ENCODE measurements at regions not wholly inside any gene's neighbourhood (a gene's known extent, or its start where the extent isn't known, plus 50 kb on each side); places are given as distances from the start of the nearest gene placed in this dataset.

GRCh38 chr5:119792161-119792799, 162.9 kb downstream of the FAM170A start:
- H3K4me2 ChIP-seq (ENCODE audit: control insufficient read depth, extremely low read depth, insufficient read depth, low read depth, low read length) = no peak overlapping the region
- no peaks in the 10 kb centered on the region for H3K9me1 ChIP-seq (ENCODE audit: control insufficient read depth, extremely low read depth, insufficient read depth, low read length)
- FAIRE-seq = no peak
- no peak for TF ChIP-seq EZH2 (IDR thresholded peaks at IDR 0.05; ENCODE audit: low read length)
- TF ChIP-seq CTCF (optimal IDR thresholded peaks at IDR 0.05 in 1 of 3, IDR thresholded peaks at IDR 0.05 in 1 of 3, conservative IDR thresholded peaks at IDR 0.05 in 1 of 3; ENCODE audit: extremely low read depth in 1 of 3, insufficient read depth in 2 of 3, low read length in 3 of 3) = no peak
- no peak for DNase-seq (ENCODE audit: low read depth, low spot score)
- H3K79me2 ChIP-seq (ENCODE audit: control insufficient read depth, insufficient read depth, low read length) = no peaks in the 10 kb centered on the region
- no peak overlapping the region for H3K9ac ChIP-seq (ENCODE audit: control insufficient read depth, extremely low read depth, insufficient read depth, low read length)
- no peaks in the 10 kb centered on the region for H3K4me1 ChIP-seq (ENCODE audit: control insufficient read depth, extremely low read depth, insufficient read depth, low read length)
- dilution Hi-C loops (cut with MboI; ENCODE audit: extremely low pct_ligation_motif_present, low sequenced_read_pairs) = no loop called here
- H3K9me3 ChIP-seq (ENCODE audit: control insufficient read depth, low read depth, low read length) = no peaks in the 10 kb centered on the region
- H3K27ac ChIP-seq (ENCODE audit: control insufficient read depth, insufficient read depth, low read length) = no peak overlapping the region
- no peaks in the 10 kb centered on the region for H4K20me1 ChIP-seq (ENCODE audit: control insufficient read depth, extremely low read depth, insufficient read depth, low read length)
- H3K27me3 ChIP-seq (ENCODE audit: control insufficient read depth, extremely low read depth, insufficient read depth, low read length) = no peaks in the 10 kb centered on the region
- H3K36me3 ChIP-seq (ENCODE audit: control insufficient read depth in 2 of 2, extremely low read depth in 1 of 2, insufficient read depth in 2 of 2, low read length in 2 of 2) = no peaks in the 10 kb centered on the region
- no peak overlapping the region for H3K4me3 ChIP-seq (ENCODE audit: control insufficient read depth in 2 of 3, extremely low read depth in 1 of 3, insufficient read depth in 2 of 3, low read depth in 1 of 3, low read length in 3 of 3)
- no peak overlapping the region for H2AFZ ChIP-seq (ENCODE audit: control insufficient read depth, low read length)

GRCh38 chr5:119795768-119796167, 166.4 kb downstream of the FAM170A start:
- no peak overlapping the region for H3K27ac ChIP-seq (ENCODE audit: control insufficient read depth, insufficient read depth, low read length)
- H3K27me3 ChIP-seq (ENCODE audit: control insufficient read depth, extremely low read depth, insufficient read depth, low read length) = no peaks in the 10 kb centered on the region
- dilution Hi-C loops (cut with MboI; ENCODE audit: extremely low pct_ligation_motif_present, low sequenced_read_pairs) = no loop called here
- FAIRE-seq (no peak), DNase-seq (ENCODE audit: low read depth, low spot score) (no peak)
- TF ChIP-seq EZH2 (IDR thresholded peaks at IDR 0.05; ENCODE audit: low read length) (no peak), CTCF (optimal IDR thresholded peaks at IDR 0.05 in 1 of 3, IDR thresholded peaks at IDR 0.05 in 1 of 3, conservative IDR thresholded peaks at IDR 0.05 in 1 of 3; ENCODE audit: extremely low read depth in 1 of 3, insufficient read depth in 2 of 3, low read length in 3 of 3) (no peak)
- H2AFZ ChIP-seq (ENCODE audit: control insufficient read depth, low read length) = no peak overlapping the region
- no peak overlapping the region for H3K9ac ChIP-seq (ENCODE audit: control insufficient read depth, extremely low read depth, insufficient read depth, low read length)
- H3K4me1 ChIP-seq (ENCODE audit: control insufficient read depth, extremely low read depth, insufficient read depth, low read length) = no peaks in the 10 kb centered on the region
- no peaks in the 10 kb centered on the region for H3K9me1 ChIP-seq (ENCODE audit: control insufficient read depth, extremely low read depth, insufficient read depth, low read length)
- no peaks in the 10 kb centered on the region for H3K79me2 ChIP-seq (ENCODE audit: control insufficient read depth, insufficient read depth, low read length)
- H3K4me3 ChIP-seq (ENCODE audit: control insufficient read depth in 2 of 3, extremely low read depth in 1 of 3, insufficient read depth in 2 of 3, low read depth in 1 of 3, low read length in 3 of 3) = no peak overlapping the region
- H3K9me3 ChIP-seq (ENCODE audit: control insufficient read depth, low read depth, low read length) = no peaks in the 10 kb centered on the region
- no peaks in the 10 kb centered on the region for H3K36me3 ChIP-seq (ENCODE audit: control insufficient read depth in 2 of 2, extremely low read depth in 1 of 2, insufficient read depth in 2 of 2, low read length in 2 of 2)
- no peaks in the 10 kb centered on the region for H4K20me1 ChIP-seq (ENCODE audit: control insufficient read depth, extremely low read depth, insufficient read depth, low read length)
- H3K4me2 ChIP-seq (ENCODE audit: control insufficient read depth, extremely low read depth, insufficient read depth, low read depth, low read length) = no peak overlapping the region
